ENCODE measurements at regions not wholly inside any gene's neighbourhood (a gene's known extent, or its start where the extent isn't known, plus 50 kb on each side); places are given as distances from the start of the nearest gene placed in this dataset.

- no peak for DNase-seq (ENCODE audit: low read depth in 2 of 3, low spot score in 2 of 3)
Measured at GRCh38 chr10:90644165-90644564, 213.7 kb downstream of the HTR7 start.

DNA sequence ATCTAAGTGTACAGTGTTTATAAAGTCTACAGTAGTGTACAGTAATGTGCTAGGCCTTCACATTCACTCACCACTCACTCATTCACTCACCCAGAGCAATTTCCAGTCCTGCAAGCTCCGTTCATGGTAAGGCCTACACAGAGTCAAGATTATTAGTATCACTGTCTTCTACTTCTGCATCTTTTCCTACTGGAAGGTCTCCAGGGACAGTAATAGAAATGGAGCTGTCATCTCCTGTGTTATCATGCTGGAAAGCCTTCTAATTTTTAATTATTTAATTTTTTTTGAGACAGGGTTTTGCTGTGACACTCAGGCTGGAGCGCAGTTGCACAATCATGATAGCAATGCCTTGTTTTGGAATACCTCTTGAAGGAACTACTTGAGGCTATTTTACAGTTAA lies 207.0 kb downstream of the HTR7 start:
- no peak for DNase-seq (ENCODE audit: low read depth in 2 of 3, low spot score in 2 of 3)

DNA sequence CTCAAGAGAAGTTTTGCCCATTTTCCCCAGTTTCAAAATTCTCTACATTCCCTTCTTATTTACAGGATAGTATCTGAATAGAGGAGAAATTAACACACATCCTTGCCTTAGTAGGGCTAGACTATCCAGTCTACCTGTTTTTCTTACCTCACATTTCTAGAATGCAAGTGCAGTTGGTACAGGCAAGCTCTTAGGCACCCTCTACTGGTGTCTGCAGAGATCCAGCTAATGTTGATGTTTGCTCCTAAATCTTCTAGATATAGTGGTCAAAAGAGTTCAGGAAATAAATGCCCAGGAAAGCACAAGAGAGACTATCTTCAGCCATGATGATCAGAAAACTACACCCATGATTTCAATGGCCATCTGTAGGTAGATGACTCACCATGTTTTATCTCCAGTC lies 205.3 kb downstream of the HTR7 start:
- DNase-seq (ENCODE audit: low read depth in 2 of 3, low spot score in 2 of 3): no peak

DNA sequence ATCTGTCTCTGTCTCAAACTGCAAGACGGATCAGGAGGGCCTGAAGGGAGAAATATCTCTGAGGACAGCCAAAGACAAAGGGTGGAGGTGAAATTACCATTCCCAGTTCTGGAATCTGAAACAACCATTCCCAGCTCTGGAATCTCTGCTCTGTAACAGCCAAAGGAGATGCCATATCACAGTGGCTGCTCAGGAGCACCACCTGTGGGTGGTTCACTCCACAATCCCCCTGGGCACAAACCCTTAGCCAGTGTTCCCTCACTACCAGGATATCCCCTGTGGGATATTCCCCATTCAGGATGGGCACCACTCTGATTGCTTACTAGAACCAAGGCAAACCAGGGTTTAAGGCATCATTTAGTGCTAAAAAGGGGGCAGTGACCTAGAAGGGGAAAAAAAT lies 199.0 kb downstream of the HTR7 start:
- no peak for DNase-seq (ENCODE audit: low read depth in 2 of 3, low spot score in 2 of 3)

DNA sequence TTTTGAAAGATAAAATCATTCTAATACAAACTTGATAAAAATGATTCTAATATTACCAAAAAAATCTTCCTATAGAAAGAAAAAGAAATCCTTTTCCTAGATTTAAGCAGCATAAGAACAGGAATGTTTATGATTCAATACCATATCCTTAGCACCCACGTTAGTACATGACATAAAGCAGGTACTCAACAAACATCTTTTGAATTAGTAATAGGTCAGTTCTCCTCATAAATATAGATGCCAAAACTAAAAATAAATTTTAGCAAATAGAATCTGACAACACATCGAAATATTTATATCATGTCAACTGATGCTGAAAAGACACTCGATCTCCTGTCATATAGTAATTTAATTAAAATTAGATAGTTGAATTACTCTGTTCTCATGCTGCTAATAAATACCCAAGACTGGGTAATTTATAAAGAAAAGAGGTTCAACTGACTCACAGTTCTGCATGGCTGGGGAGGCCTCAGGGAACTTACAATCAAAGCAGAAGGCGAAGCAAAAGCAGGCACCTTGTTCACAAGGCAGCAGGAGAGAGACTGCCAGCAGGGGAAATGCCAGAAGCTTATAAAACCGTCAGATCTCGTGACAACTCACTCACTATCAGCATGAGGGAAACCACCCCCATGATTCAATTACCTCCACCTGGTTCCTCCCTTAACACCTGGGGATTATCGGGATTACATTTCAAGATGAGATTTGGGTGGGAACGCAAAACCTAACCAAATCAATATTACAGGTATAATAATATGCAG lies 191.8 kb downstream of the HTR7 start:
- DNase-seq (ENCODE audit: low read depth in 2 of 3, low spot score in 2 of 3): no peak

GRCh38 chr10:90674461-90674860 lies 183.4 kb downstream of the HTR7 start:
- no peak for DNase-seq (ENCODE audit: low read depth in 2 of 3, low spot score in 2 of 3)

DNA sequence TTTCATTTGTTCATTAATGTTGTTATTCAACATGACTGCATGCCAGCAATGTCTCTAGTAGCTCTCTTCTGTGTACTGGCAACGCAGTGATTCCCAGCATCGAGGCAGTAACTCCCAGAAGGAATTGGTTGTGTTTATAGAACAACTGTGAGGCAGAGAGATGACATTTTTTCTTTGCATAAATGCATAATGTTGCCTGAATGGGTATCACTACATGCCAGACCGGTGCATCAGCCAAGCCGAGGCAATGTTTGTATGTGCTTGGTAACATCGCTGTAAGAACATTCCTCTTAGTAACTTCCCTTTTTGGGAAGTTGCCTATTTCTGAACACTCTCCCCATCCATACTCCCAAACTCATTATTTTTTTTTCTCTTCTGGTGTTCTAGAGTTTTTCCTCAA lies 182.9 kb downstream of the HTR7 start:
- DNase-seq (ENCODE audit: low read depth in 2 of 3, low spot score in 2 of 3): no peak

- DNase-seq (ENCODE audit: low read depth in 2 of 3, low spot score in 2 of 3): no peak
Measured at GRCh38 chr10:90675621-90676020, 182.2 kb downstream of the HTR7 start.

All from hematopoietic multipotent progenitor cell (in vitro differentiated cells).